ENCODE measurements at regions not wholly inside any gene's neighbourhood (a gene's known extent, or its start where the extent isn't known, plus 50 kb on each side); places are given as distances from the start of the nearest gene placed in this dataset.

DNA sequence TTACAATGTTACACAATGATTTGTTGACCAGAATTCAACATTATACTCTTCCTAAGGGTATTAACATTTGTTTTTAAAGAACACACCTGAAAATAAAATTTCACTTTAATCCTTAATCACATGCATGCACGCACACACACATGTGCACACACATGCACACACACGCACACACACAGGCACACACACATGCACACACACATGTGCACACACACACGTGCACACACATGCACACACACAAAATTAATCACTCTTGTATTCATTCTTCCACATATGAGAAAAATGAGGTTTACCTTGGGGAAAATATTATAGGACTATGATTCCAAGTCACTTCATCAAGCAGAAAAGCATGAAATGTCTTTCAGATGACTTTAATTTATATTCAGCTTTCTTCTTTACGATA, 331.8 kb upstream of the PLD5 start:
- no peak for DNase-seq (ENCODE audit: low read depth)
- H3K4me3 ChIP-seq (ENCODE audit: low read length), result no peak overlapping the region
- no peak for TF ChIP-seq CTCF (IDR thresholded peaks at IDR 0.05; ENCODE audit: insufficient read depth, low read depth, low read length, missing control alignments)

DNA sequence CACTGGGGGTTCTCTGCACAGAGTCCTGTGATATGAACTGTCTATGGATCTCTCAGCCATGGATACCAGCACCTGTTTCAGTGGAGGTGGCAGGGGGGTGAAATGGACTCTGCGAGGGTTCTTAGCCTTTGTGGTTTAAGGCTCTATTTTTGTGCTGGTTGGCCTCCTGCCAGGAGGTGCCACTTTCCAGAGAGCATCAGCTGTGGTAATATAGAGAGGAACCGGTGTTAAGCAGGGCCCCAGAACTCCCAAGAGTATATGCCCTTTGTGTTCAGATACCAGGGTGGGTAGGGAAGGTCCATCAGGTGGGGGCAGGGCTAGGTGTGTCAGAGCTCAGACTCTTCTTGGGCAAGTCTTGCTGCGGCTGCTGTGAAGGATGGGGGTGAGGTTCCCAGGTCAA, 330.0 kb upstream of the PLD5 start:
- H3K4me3 ChIP-seq (ENCODE audit: low read length), result no peak overlapping the region
- no peak for DNase-seq (ENCODE audit: low read depth)
- no peak for TF ChIP-seq CTCF (IDR thresholded peaks at IDR 0.05; ENCODE audit: insufficient read depth, low read depth, low read length, missing control alignments)

- peak; percentile 30 for DNase-seq (ENCODE audit: low read depth)
- no peak for TF ChIP-seq CTCF (IDR thresholded peaks at IDR 0.05; ENCODE audit: insufficient read depth, low read depth, low read length, missing control alignments)
- no peak overlapping the region for H3K4me3 ChIP-seq (ENCODE audit: low read length)
These were observed 323.0 kb upstream of the PLD5 start for GRCh38 chr1:242847390-242847993.

DNA sequence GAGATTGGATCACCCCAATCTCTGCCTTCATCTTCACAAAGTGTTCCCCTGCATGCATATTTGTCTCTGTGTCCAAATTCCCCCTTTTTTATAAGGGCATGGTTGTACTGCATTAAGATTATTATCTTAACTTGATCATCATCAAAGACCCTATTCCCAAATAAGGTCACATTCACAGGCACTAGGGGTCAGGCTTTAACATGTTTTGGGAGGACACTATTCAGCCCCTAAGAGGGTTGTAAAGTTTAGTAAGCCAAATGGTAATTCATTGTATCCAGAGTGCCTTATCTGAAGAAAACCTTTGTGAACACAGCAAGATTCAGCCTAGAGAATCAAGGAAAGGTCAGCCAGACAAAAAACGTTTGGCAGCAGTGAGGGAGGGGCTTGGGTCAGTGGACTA, 317.6 kb upstream of the PLD5 start:
- no peak for TF ChIP-seq CTCF (IDR thresholded peaks at IDR 0.05; ENCODE audit: insufficient read depth, low read depth, low read length, missing control alignments)
- H3K4me3 ChIP-seq (ENCODE audit: low read length), result no peak overlapping the region
- no peak for DNase-seq (ENCODE audit: low read depth)

GRCh38 chr1:242839101-242839500, 314.6 kb upstream of the PLD5 start:
- no peak for TF ChIP-seq CTCF (IDR thresholded peaks at IDR 0.05; ENCODE audit: insufficient read depth, low read depth, low read length, missing control alignments)
- no peak for DNase-seq (ENCODE audit: low read depth)
- H3K4me3 ChIP-seq (ENCODE audit: low read length), result no peak overlapping the region

- no peak for TF ChIP-seq CTCF (IDR thresholded peaks at IDR 0.05; ENCODE audit: insufficient read depth, low read depth, low read length, missing control alignments)
- no peak overlapping the region for H3K4me3 ChIP-seq (ENCODE audit: low read length)
- DNase-seq (ENCODE audit: low read depth), result no peak
These were observed 311.9 kb upstream of the PLD5 start for GRCh38 chr1:242836423-242836822.

DNA sequence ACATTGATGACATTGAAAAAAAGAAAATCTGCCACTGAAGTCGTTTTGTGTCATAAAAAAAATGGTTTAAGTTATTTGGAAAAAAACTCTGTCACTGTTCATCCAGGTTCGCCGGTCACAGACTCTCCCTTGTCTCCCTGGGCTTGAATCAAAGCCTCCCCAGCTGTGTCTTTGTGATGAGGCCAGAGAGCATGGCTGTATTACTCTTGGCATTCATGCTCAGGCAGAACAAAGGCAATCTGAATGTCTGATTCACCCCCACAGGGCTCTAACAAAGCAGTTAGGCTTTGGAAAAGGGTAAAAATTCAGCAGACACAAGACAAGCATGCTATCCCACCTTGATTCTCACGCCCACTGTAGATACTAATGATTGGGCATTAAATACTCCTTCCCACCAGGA, 304.3 kb upstream of the PLD5 start:
- no peak for DNase-seq (ENCODE audit: low read depth)
- no peak overlapping the region for H3K4me3 ChIP-seq (ENCODE audit: low read length)
- TF ChIP-seq CTCF (IDR thresholded peaks at IDR 0.05; ENCODE audit: insufficient read depth, low read depth, low read length, missing control alignments), result no peak
